H9 (cell line): ENCODE measurements at regions not wholly inside any gene's neighbourhood (a gene's known extent, or its start where the extent isn't known, plus 50 kb on each side); places are given as distances from the start of the nearest gene placed in this dataset.

Experiments
- DNase-seq: peaks from one replicate; pipeline ENCODE4 v3.0.0-alpha.2; 2017
- H2AFZ ChIP-seq: one replicate; pipeline ENCODE4 v1.6.1; 2013; ENCODE audit warnings: mild to moderate bottlenecking, low read length, control low read depth, moderate library complexity
- H2AK5ac ChIP-seq: 2 replicates; pipeline ENCODE4 v1.6.1; 2013; ENCODE audit warnings: low read length, control low read depth, mixed read lengths; ENCODE audit not compliant: insufficient read length
- H2BK120ac ChIP-seq: one replicate; pipeline ENCODE4 v1.6.1; 2013; ENCODE audit warnings: low read depth, mild to moderate bottlenecking, low read length, control low read depth, inconsistent platforms; ENCODE audit not compliant: poor library complexity, severe bottlenecking
- H2BK12ac ChIP-seq: 2 replicates; pipeline ENCODE4 v1.6.1; 2013; ENCODE audit warnings: low read length, control low read depth, mixed read lengths, low read depth; ENCODE audit not compliant: insufficient read length
- H2BK15ac ChIP-seq: 2 replicates; pipeline ENCODE4 v1.6.1; 2013; ENCODE audit warnings: low read depth, low read length, control low read depth
- H2BK20ac ChIP-seq: one replicate; pipeline ENCODE4 v1.6.1; 2013; ENCODE audit warnings: low read depth, mild to moderate bottlenecking, low read length, control low read depth, inconsistent platforms; ENCODE audit not compliant: poor library complexity, severe bottlenecking
- H2BK5ac ChIP-seq: 2 replicates; pipeline ENCODE4 v1.6.1; 2013; ENCODE audit warnings: low read length, control low read depth, mixed read lengths; ENCODE audit not compliant: insufficient read length
- H3K14ac ChIP-seq: 2 replicates; pipeline ENCODE4 v1.6.1; 2013; ENCODE audit warnings: low read length, control low read depth; ENCODE audit not compliant: insufficient read depth
- H3K18ac ChIP-seq: 2 replicates; pipeline ENCODE4 v1.6.1; 2013; ENCODE audit warnings: low read depth, mild to moderate bottlenecking, mixed read lengths, low read length, control low read depth; ENCODE audit not compliant: insufficient read length
- H3K23ac ChIP-seq: 2 replicates; pipeline ENCODE4 v1.6.1; 2013; ENCODE audit warnings: low read length, control low read depth, mixed read lengths, low read depth; ENCODE audit not compliant: insufficient read length
- H3K23me2 ChIP-seq: 2 replicates; pipeline ENCODE4 v1.6.1; 2013; ENCODE audit warnings: low read depth, mild to moderate bottlenecking, mixed read lengths, low read length, control low read depth; ENCODE audit not compliant: insufficient read length, poor library complexity, severe bottlenecking
- H3K27ac ChIP-seq: 2 replicates; pipeline ENCODE4 v1.5.1; 2013; ENCODE audit warnings: low read length, control low read depth, mixed read lengths, low read depth; ENCODE audit not compliant: insufficient read length
- H3K27me3 ChIP-seq: 2 replicates; pipeline ENCODE4 v1.6.1; 2013; ENCODE audit warnings: low read length, control low read depth, inconsistent platforms; ENCODE audit not compliant: insufficient read depth
- H3K4ac ChIP-seq: 2 replicates; pipeline ENCODE4 v1.6.1; 2013; ENCODE audit warnings: low read depth, mild to moderate bottlenecking, control low read depth, inconsistent platforms, low read length, moderate library complexity
- H3K4me1 ChIP-seq: 2 replicates; pipeline ENCODE4 v1.6.1; 2013; ENCODE audit warnings: low read length, control low read depth, inconsistent platforms; ENCODE audit not compliant: insufficient read depth
- H3K4me2 ChIP-seq: 2 replicates; pipeline ENCODE4 v1.6.1; 2013; ENCODE audit warnings: low read length, control low read depth, mixed read lengths; ENCODE audit not compliant: insufficient read length, insufficient read depth
- H3K56ac ChIP-seq: 2 replicates; pipeline ENCODE4 v1.6.1; 2013; ENCODE audit warnings: low read depth, mild to moderate bottlenecking, mixed read lengths, low read length, control low read depth; ENCODE audit not compliant: insufficient read length
- H3K79me1 ChIP-seq: 2 replicates; pipeline ENCODE4 v1.6.1; 2013; ENCODE audit warnings: low read depth, mild to moderate bottlenecking, moderate library complexity, low read length, control low read depth, inconsistent platforms; ENCODE audit not compliant: insufficient read depth, poor library complexity, severe bottlenecking
- H3K79me2 ChIP-seq: 2 replicates; pipeline ENCODE4 v1.6.1; 2013; ENCODE audit warnings: low read length, control low read depth, inconsistent platforms; ENCODE audit not compliant: insufficient read depth
- H3K9ac ChIP-seq: 2 replicates; pipeline ENCODE4 v1.6.1; 2013; ENCODE audit warnings: low read length, control low read depth, mixed read lengths; ENCODE audit not compliant: insufficient read length; ENCODE audit errors: extremely low read depth
- H3K9me3 ChIP-seq: one replicate; pipeline ENCODE4 v1.6.1; 2013; ENCODE audit warnings: low read depth, low read length, inconsistent platforms; ENCODE audit not compliant: control insufficient read depth
- H3T11ph ChIP-seq: one replicate; pipeline ENCODE4 v1.6.1; 2013; ENCODE audit warnings: mild to moderate bottlenecking, low read length, control low read depth, inconsistent platforms
- H4K20me1 ChIP-seq: one replicate; pipeline ENCODE4 v1.6.1; 2013; ENCODE audit not compliant: control insufficient read depth, insufficient read length, insufficient read depth
- H4K5ac ChIP-seq: 2 replicates; pipeline ENCODE4 v1.6.1; 2013; ENCODE audit warnings: low read depth, mild to moderate bottlenecking, mixed read lengths, low read length, control low read depth; ENCODE audit not compliant: insufficient read length
- H4K8ac ChIP-seq: replicated peaks from 2 replicates; pipeline ENCODE4 v1.6.1; 2013; ENCODE audit warnings: low read length, control low read depth, mixed read lengths, low read depth; ENCODE audit not compliant: insufficient read length
- H4K91ac ChIP-seq: 2 replicates; pipeline ENCODE4 v1.6.1; 2013; ENCODE audit warnings: low read depth, mild to moderate bottlenecking, moderate library complexity, mixed read lengths, low read length, control low read depth; ENCODE audit not compliant: insufficient read length
- H3K27ac Mint-ChIP-seq, 3 experiments: 2 replicates in 2 of 3; 3 replicates in 1 of 3; pipeline ENCODE4 v1.8.0; 2020 to 2021; ENCODE audit warnings: mixed read lengths in 3 of 3, mild to moderate bottlenecking in 1 of 3, moderate library complexity in 1 of 3
- H3K27me3 Mint-ChIP-seq: 2 replicates; pipeline ENCODE4 v1.8.0; 2021; ENCODE audit warnings: low read depth, mild to moderate bottlenecking, moderate library complexity, mixed read lengths
- H3K36me3 Mint-ChIP-seq, 3 experiments: 2 replicates in 2 of 3; 3 replicates in 1 of 3; pipeline ENCODE4 v1.8.0; 2020 to 2021; ENCODE audit warnings: low read depth in 3 of 3, mixed read lengths in 3 of 3; ENCODE audit not compliant: insufficient read depth in 1 of 3
- H3K4me1 Mint-ChIP-seq, 2 experiments: 2 replicates each; pipeline ENCODE4 v1.8.0; 2020; ENCODE audit warnings: mixed read lengths in 2 of 2
- H3K4me3 Mint-ChIP-seq, 2 experiments: 2 replicates in 1 of 2; 3 replicates in 1 of 2; pipeline ENCODE4 v1.8.0; 2020 to 2021; ENCODE audit warnings: mild to moderate bottlenecking in 2 of 2, mixed read lengths in 2 of 2, moderate library complexity in 1 of 2
- H3K9me3 Mint-ChIP-seq, 2 experiments: 2 replicates in 1 of 2; 3 replicates in 1 of 2; pipeline ENCODE4 v1.8.0; 2020; ENCODE audit warnings: mild to moderate bottlenecking in 2 of 2, mixed read lengths in 2 of 2, moderate library complexity in 1 of 2
- WGBS: extraction: QIAGEN DNeasy Blood & Tissue Kit; methylation state at CpG from one replicate; pipeline ENCODE4 v1.1.7; 2013; ENCODE audit warnings: missing lambda C conversion rate, low lambda C conversion rate, mixed read lengths; ENCODE audit not compliant: insufficient read length; ENCODE audit errors: extremely low coverage; 5-methylcytosine and 5-hydroxymethylcytosine counted together
- TF ChIP-seq, protein P1 (sequence below): fragments of 200-600 bp; sonication (generic); conservative IDR thresholded peaks from 3 replicates; pipeline ENCODE4 v1.8.0; 2021; ENCODE audit warnings: antibody characterized with exemption, mild to moderate bottlenecking

- no peaks in the 10 kb centered on the region for H3K4me1 ChIP-seq
- H3K56ac ChIP-seq = no peak overlapping the region
- no peak overlapping the region for H3K14ac ChIP-seq
- H2BK12ac ChIP-seq = no peak overlapping the region
- no peaks in the 10 kb centered on the region for H3K79me2 ChIP-seq
- H3K23me2 ChIP-seq = no peaks in the 10 kb centered on the region
- Mint-ChIP-seq H3K36me3 (no peaks in the 10 kb centered on the region), H3K27me3 (no peaks in the 10 kb centered on the region), H3K27ac (no peak overlapping the region), H3K9me3 (no peaks in the 10 kb centered on the region), H3K4me1 (peaks cover 5 to 8% of the 10 kb centered on the region in 2 experiments), H3K4me3 (no peak overlapping the region)
- TF ChIP-seq, protein P1, sequence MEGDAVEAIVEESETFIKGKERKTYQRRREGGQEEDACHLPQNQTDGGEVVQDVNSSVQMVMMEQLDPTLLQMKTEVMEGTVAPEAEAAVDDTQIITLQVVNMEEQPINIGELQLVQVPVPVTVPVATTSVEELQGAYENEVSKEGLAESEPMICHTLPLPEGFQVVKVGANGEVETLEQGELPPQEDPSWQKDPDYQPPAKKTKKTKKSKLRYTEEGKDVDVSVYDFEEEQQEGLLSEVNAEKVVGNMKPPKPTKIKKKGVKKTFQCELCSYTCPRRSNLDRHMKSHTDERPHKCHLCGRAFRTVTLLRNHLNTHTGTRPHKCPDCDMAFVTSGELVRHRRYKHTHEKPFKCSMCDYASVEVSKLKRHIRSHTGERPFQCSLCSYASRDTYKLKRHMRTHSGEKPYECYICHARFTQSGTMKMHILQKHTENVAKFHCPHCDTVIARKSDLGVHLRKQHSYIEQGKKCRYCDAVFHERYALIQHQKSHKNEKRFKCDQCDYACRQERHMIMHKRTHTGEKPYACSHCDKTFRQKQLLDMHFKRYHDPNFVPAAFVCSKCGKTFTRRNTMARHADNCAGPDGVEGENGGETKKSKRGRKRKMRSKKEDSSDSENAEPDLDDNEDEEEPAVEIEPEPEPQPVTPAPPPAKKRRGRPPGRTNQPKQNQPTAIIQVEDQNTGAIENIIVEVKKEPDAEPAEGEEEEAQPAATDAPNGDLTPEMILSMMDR = no peak
- H4K5ac ChIP-seq = no peak overlapping the region
- H3K27me3 ChIP-seq = no peaks in the 10 kb centered on the region
- no peak overlapping the region for H4K91ac ChIP-seq
- no peak overlapping the region for H2AK5ac ChIP-seq
- no peak overlapping the region for H3T11ph ChIP-seq
- H2BK20ac ChIP-seq = no peak overlapping the region
- DNase-seq = no peak
- no peak overlapping the region for H3K4me2 ChIP-seq
- H3K18ac ChIP-seq = no peak overlapping the region
- H4K20me1 ChIP-seq = no peaks in the 10 kb centered on the region
- WGBS = no CpG with 5 or more reads among the region's 1 CpG
- no peaks in the 10 kb centered on the region for H3K9me3 ChIP-seq
- H2BK5ac ChIP-seq = no peak overlapping the region
- no peaks in the 10 kb centered on the region for H3K79me1 ChIP-seq
- H2BK15ac ChIP-seq = no peak overlapping the region
- H3K27ac ChIP-seq = no peak overlapping the region
- no peak overlapping the region for H3K4ac ChIP-seq
- no peak overlapping the region for H2BK120ac ChIP-seq
- H3K23ac ChIP-seq = no peak overlapping the region
- no peak overlapping the region for H2AFZ ChIP-seq
- no peak overlapping the region for H4K8ac ChIP-seq
- H3K9ac ChIP-seq = no peak overlapping the region
These were observed 578.5 kb downstream of the USP25 start for GRCh38 chr21:16308269-16308668.
